HCT116 (cell line): ENCODE measurements at regions not wholly inside any gene's neighbourhood (a gene's known extent, or its start where the extent isn't known, plus 50 kb on each side); places are given as distances from the start of the nearest gene placed in this dataset.

Source experiments
- ATAC-seq: fragments of 200-7000 bp; cut with Tn5 transposase; 2 replicates; pipeline ENCODE4 v1.9.1; 2020; ENCODE audit warnings: mild to moderate bottlenecking, moderate library complexity
- BruUV-seq: library from RNA; stranded (reverse); fragments of 400-500 nt; replicated peaks from 2 replicates; lab custom pipeline; 2021; lab: Mats Ljungman, UMichigan
- CTCF ChIA-PET: fragments of 300-600 bp; sonication (Branson Sonifier 250); formaldehyde crosslinking; loops from one replicate; lab custom pipeline; 2021; ENCODE audit warnings: antibody characterized with exemption; lab: Charles Lee
- POLR2A ChIA-PET: fragments of 300-600, 350-600 bp; sonication (Branson Sonifier 250); formaldehyde crosslinking; loops from one replicate; lab custom pipeline; 2021; ENCODE audit warnings: antibody characterized with exemption; lab: Charles Lee
- RAD21 ChIA-PET, 2 experiments: fragments of 300-600 bp; sonication (Branson Sonifier 250); formaldehyde crosslinking; loops; one replicate each; lab custom pipeline; 2023; ENCODE audit warnings: low total read pairs in 2 of 2; ENCODE audit not compliant: uncharacterized antibody in 2 of 2, unreplicated experiment in 2 of 2, low non-redundant PET in 1 of 2; lab: Charles Lee
- DNase-seq: peaks from one replicate; pipeline ENCODE4 v3.0.0-alpha.2; 2010; ENCODE audit warnings: low read depth, low spot score
- H2AFZ ChIP-seq: fragments of 200-600 bp; shearing (Covaris generic), sonication (generic); 2 replicates; pipeline ENCODE4 v1.6.1; 2017; ENCODE audit warnings: low read depth, mixed run types, mixed read lengths, antibody characterized with exemption, low read length; ENCODE audit not compliant: poor library complexity, severe bottlenecking
- H3K27ac ChIP-seq: 2 replicates; pipeline ENCODE4 v1.5.1; 2012; ENCODE audit warnings: low read depth, low read length
- H3K27me3 ChIP-seq: fragments of 200-600 bp; sonication (generic); 2 replicates; pipeline ENCODE4 v1.6.1; 2016; ENCODE audit warnings: mixed run types, low read length, mixed read lengths; ENCODE audit not compliant: insufficient read depth
- H3K36me3 ChIP-seq, 2 experiments: fragments of 200-500 bp in 1 of 2; fragments of 200-600 bp in 1 of 2; sonication (Bioruptor generic) in 1 of 2; sonication (generic) in 1 of 2; 2 replicates each; pipeline versions ENCODE4 v1.5.1 to v1.6.1; 2014 to 2016; ENCODE audit warnings: low read length in 2 of 2, inconsistent platforms in 1 of 2, mixed read lengths in 1 of 2, mixed run types in 1 of 2; ENCODE audit not compliant: insufficient read depth in 2 of 2, control insufficient read depth in 1 of 2
- H3K4me1 ChIP-seq, 2 experiments: fragments of 200-600 bp in 1 of 2; sonication (generic) in 1 of 2; 2 replicates each; pipeline versions ENCODE4 v1.5.1 to v1.6.1; 2012 to 2017; ENCODE audit warnings: low read length in 2 of 2, inconsistent platforms in 1 of 2, mild to moderate bottlenecking in 1 of 2, mixed read lengths in 1 of 2, mixed run types in 1 of 2, moderate library complexity in 1 of 2; ENCODE audit not compliant: insufficient read depth in 2 of 2, control insufficient read depth in 1 of 2
- H3K4me2 ChIP-seq: fragments of 200-600 bp; sonication (generic); 2 replicates; pipeline ENCODE4 v1.6.1; 2017; ENCODE audit warnings: mixed run types, low read length, mixed read lengths
- H3K4me3 ChIP-seq, 2 experiments: fragments of 200-600 bp in 1 of 2; sonication (generic) in 1 of 2; replicated peaks in 1 of 2; 2 replicates each; pipeline ENCODE4 v1.5.1; 2011 to 2016; ENCODE audit warnings: low read length in 2 of 2, control low read depth in 1 of 2, low read depth in 1 of 2, mild to moderate bottlenecking in 1 of 2, mixed read lengths in 1 of 2, mixed run types in 1 of 2
- H3K79me2 ChIP-seq: fragments of 200-600 bp; sonication (generic); 2 replicates; pipeline ENCODE4 v1.6.1; 2017; ENCODE audit warnings: mild to moderate bottlenecking, mixed run types, low read length, moderate library complexity, mixed read lengths; ENCODE audit not compliant: insufficient read depth
- H3K9ac ChIP-seq: fragments of 200-600 bp; sonication (generic); 2 replicates; pipeline ENCODE4 v1.6.1; 2016; ENCODE audit warnings: low read length, mixed read lengths
- H3K9me2 ChIP-seq: fragments of 200-600 bp; sonication (generic), shearing (Covaris generic); 2 replicates; pipeline ENCODE4 v1.6.1; 2017; ENCODE audit warnings: mixed run types, mild to moderate bottlenecking, moderate library complexity; ENCODE audit not compliant: insufficient read depth
- H3K9me3 ChIP-seq, 2 experiments: fragments of 200-500 bp in 1 of 2; fragments of 200-600 bp in 1 of 2; sonication (Bioruptor generic) in 1 of 2; sonication (generic) in 1 of 2; 2 replicates each; pipeline ENCODE4 v1.6.1; 2014 to 2017; ENCODE audit warnings: low read length in 2 of 2, mixed read lengths in 2 of 2, inconsistent platforms in 1 of 2, low read depth in 1 of 2, mild to moderate bottlenecking in 1 of 2, mixed run types in 1 of 2, moderate library complexity in 1 of 2; ENCODE audit not compliant: control insufficient read depth in 1 of 2, insufficient read depth in 1 of 2
- H4K20me1 ChIP-seq: fragments of 200-600 bp; sonication (generic), shearing (Covaris generic); 2 replicates; pipeline ENCODE4 v1.6.1; 2017; ENCODE audit warnings: mixed run types, mild to moderate bottlenecking, moderate library complexity; ENCODE audit not compliant: insufficient read depth
- CBX3 ChIP-seq: IDR thresholded peaks from 2 replicates; pipeline ENCODE4 v1.6.1; 2012; ENCODE audit warnings: low read depth
- CEBPB ChIP-seq: IDR thresholded peaks from 2 replicates; pipeline ENCODE4 v1.6.1; 2012; ENCODE audit warnings: low read depth
- EGR1 ChIP-seq: IDR thresholded peaks from 2 replicates; pipeline ENCODE4 v1.6.1; 2012; ENCODE audit warnings: low read depth
- ELF1 ChIP-seq: IDR thresholded peaks from 2 replicates; pipeline ENCODE4 v1.6.1; 2012; ENCODE audit warnings: low read depth, borderline replicate concordance
- JUND ChIP-seq: IDR thresholded peaks from 2 replicates; pipeline ENCODE4 v1.6.1; 2012
- POLR2A ChIP-seq: IDR thresholded peaks from 2 replicates; pipeline ENCODE4 v1.7.0; 2011; ENCODE audit warnings: borderline replicate concordance; ENCODE audit not compliant: insufficient read depth, insufficient read length; ENCODE audit errors: extremely low read depth
- RAD21 ChIP-seq: IDR thresholded peaks from 2 replicates; pipeline ENCODE4 v1.6.1; 2012; ENCODE audit warnings: low read depth, mild to moderate bottlenecking
- SIN3A ChIP-seq: IDR thresholded peaks from 2 replicates; pipeline ENCODE4 v1.6.1; 2012; ENCODE audit warnings: low read depth
- SP1 ChIP-seq: IDR thresholded peaks from 2 replicates; pipeline ENCODE4 v1.6.1; 2012; ENCODE audit warnings: low read depth
- YY1 ChIP-seq: IDR thresholded peaks from 2 replicates; pipeline ENCODE4 v1.6.1; 2011; ENCODE audit warnings: low read length, low read depth, moderate library complexity, mild to moderate bottlenecking; ENCODE audit not compliant: insufficient replicate concordance; ENCODE audit errors: extremely low read depth
- ZFX ChIP-seq: fragments of 450-650 bp; IDR thresholded peaks from 2 replicates; pipeline ENCODE4 v1.6.1; 2017
- ZNF274 ChIP-seq: fragments of 200-500 bp; sonication (Bioruptor generic); IDR thresholded peaks from 2 replicates; pipeline ENCODE4 v1.6.1; 2014; ENCODE audit warnings: mild to moderate bottlenecking, low read depth, low read length, inconsistent platforms
- intact Hi-C: fragments of 100-400 bp; cut with micrococcal nuclease; formaldehyde crosslinking; loops from 2 replicates; pipeline ENCODE4 v1.10.0; 2022
- TF ChIP-seq, protein P1 (sequence below), 3 experiments: fragments of 200-600 bp in 1 of 3; sonication (generic) in 1 of 3; IDR thresholded peaks in 2 of 3; conservative IDR thresholded peaks in 1 of 3; 2 replicates each; pipeline ENCODE4 v1.5.1; 2012 to 2017; ENCODE audit warnings: low read depth in 2 of 3, low read length in 2 of 3, antibody characterized with exemption in 1 of 3, borderline replicate concordance in 1 of 3, control low read depth in 1 of 3, mild to moderate bottlenecking in 1 of 3, mixed read lengths in 1 of 3, mixed run types in 1 of 3, moderate library complexity in 1 of 3; ENCODE audit not compliant: insufficient read depth in 1 of 3
- TF ChIP-seq, protein P2 (sequence below): IDR thresholded peaks from 2 replicates; pipeline ENCODE4 v1.6.1; 2012
- TF ChIP-seq, protein P3 (sequence below): IDR thresholded peaks from 2 replicates; pipeline ENCODE4 v1.6.1; 2012

DNA sequence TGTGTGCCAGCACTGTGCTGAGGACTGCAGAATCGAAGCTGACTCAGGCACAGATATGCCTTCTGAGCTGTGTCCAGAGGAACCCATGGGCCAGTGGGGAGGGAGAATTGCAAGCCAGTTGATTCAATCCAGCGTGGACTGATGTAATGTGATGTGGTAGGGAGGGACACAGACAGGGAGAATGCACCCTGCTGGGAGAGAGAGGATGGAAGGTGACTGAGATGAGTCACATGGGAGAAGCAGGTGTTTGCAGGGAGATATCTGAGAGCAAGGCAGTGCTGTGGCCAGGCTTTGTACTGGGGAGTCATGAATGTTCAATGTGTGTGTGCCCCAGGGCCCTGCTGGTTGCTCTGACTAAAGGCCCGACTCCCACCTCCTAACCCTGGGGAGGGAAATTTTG lies 75.7 kb downstream of the IRX1 start:
- H4K20me1 ChIP-seq: no peaks in the 10 kb centered on the region
- peaks cover 0 to 24% of the 10 kb centered on the region in 2 experiments; a peak in 2 of 4 replicates for H3K9me3 ChIP-seq
- H2AFZ ChIP-seq: no peak overlapping the region
- CTCF ChIA-PET: no interaction called here
- H3K9me2 ChIP-seq: no peaks in the 10 kb centered on the region
- H3K4me2 ChIP-seq: no peak overlapping the region
- no peak overlapping the region for H3K27ac ChIP-seq
- H3K79me2 ChIP-seq: no peaks in the 10 kb centered on the region
- H3K36me3 ChIP-seq: no peaks in the 10 kb centered on the region
- no peaks in the 10 kb centered on the region for H3K27me3 ChIP-seq
- H3K4me3 ChIP-seq: no peak overlapping the region
- intact Hi-C loops: no loop called here
- no peak overlapping the region for H3K9ac ChIP-seq
- TF ChIP-seq SP1 (no peak), RAD21 (no peak), SIN3A (no peak), JUND (no peak), POLR2A (no peak), CBX3 (no peak), YY1 (no peak), ZFX (no peak), ELF1 (no peak), ZNF274 (no peak), EGR1 (no peak), CEBPB (no peak)
- TF ChIP-seq, protein P1, sequence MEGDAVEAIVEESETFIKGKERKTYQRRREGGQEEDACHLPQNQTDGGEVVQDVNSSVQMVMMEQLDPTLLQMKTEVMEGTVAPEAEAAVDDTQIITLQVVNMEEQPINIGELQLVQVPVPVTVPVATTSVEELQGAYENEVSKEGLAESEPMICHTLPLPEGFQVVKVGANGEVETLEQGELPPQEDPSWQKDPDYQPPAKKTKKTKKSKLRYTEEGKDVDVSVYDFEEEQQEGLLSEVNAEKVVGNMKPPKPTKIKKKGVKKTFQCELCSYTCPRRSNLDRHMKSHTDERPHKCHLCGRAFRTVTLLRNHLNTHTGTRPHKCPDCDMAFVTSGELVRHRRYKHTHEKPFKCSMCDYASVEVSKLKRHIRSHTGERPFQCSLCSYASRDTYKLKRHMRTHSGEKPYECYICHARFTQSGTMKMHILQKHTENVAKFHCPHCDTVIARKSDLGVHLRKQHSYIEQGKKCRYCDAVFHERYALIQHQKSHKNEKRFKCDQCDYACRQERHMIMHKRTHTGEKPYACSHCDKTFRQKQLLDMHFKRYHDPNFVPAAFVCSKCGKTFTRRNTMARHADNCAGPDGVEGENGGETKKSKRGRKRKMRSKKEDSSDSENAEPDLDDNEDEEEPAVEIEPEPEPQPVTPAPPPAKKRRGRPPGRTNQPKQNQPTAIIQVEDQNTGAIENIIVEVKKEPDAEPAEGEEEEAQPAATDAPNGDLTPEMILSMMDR (IDR thresholded peaks at IDR 0.05 in 2 of 3, conservative IDR thresholded peaks at IDR 0.05 in 1 of 3; ENCODE audit: borderline replicate concordance in 1 of 3, insufficient read depth in 1 of 3, low read depth in 2 of 3, low read length in 2 of 3): no peak
- TF ChIP-seq, protein P2, sequence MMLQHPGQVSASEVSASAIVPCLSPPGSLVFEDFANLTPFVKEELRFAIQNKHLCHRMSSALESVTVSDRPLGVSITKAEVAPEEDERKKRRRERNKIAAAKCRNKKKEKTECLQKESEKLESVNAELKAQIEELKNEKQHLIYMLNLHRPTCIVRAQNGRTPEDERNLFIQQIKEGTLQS: no peak
- TF ChIP-seq, protein P3, sequence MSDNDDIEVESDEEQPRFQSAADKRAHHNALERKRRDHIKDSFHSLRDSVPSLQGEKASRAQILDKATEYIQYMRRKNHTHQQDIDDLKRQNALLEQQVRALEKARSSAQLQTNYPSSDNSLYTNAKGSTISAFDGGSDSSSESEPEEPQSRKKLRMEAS: no peak
- ATAC-seq (no peak), DNase-seq (no peak)
- BruUV-seq: no TSS peak
- no peaks in the 10 kb centered on the region for H3K4me1 ChIP-seq
- RAD21 ChIA-PET: no interaction called here
- POLR2A ChIA-PET: no interaction called here
